Mucosa of descending colon (tissue), 3 donors: ENCODE measurements at regions not wholly inside any gene's neighbourhood (a gene's known extent, or its start where the extent isn't known, plus 50 kb on each side); places are given as distances from the start of the nearest gene placed in this dataset.

Source experiments
- ATAC-seq: fragments of 200-7000 bp; cut with Tn5 transposase; one replicate; pipeline ENCODE4 v1.9.1; 2020; ENCODE audit warnings: mild to moderate bottlenecking, moderate library complexity
- DNase-seq, 3 donors: peaks; one replicate each; pipeline ENCODE4 v3.0.0-alpha.2; 2020
- H3K36me3 ChIP-seq: fragments of 200-600 bp; one replicate; pipeline ENCODE4 v1.8.0; 2021; ENCODE audit warnings: low read depth, mild to moderate bottlenecking
- H3K4me1 ChIP-seq: fragments of 200-600 bp; one replicate; pipeline ENCODE4 v1.8.0; 2021; ENCODE audit warnings: low read depth, mild to moderate bottlenecking
- H3K4me3 ChIP-seq: fragments of 200-600 bp; one replicate; pipeline ENCODE4 v1.8.0; 2021; ENCODE audit warnings: mild to moderate bottlenecking
- H3K9me3 ChIP-seq: fragments of 200-600 bp; one replicate; pipeline ENCODE4 v1.8.0; 2021; ENCODE audit warnings: mild to moderate bottlenecking
- CTCF ChIP-seq: fragments of 200-600 bp; IDR thresholded peaks from one replicate; pipeline ENCODE4 v1.8.0; 2022; ENCODE audit warnings: antibody characterized with exemption, mild to moderate bottlenecking
- intact Hi-C, 2 donors: fragments of 100-400 bp; cut with DNase I in 1 of 2; cut with micrococcal nuclease in 1 of 2; formaldehyde crosslinking; loops; one replicate each; pipeline versions ENCODE4 v1.11.0 to v1.11.1; 2022; cut with DNase I, micrococcal nuclease
- donor health status: DM: no; HTN: no; CAD: no; lungs with moderate emphysema.
- donor health status: DM: no; HTN: no; CAD: no.
- donor health status: DM: no; HTN: yes; CAD: no.

GRCh38 chrX:39555431-39555830, 542.3 kb downstream of the BCOR start:
- DNase-seq (no peak), ATAC-seq (no peak)
- no peak overlapping the region for H3K4me3 ChIP-seq
- intact Hi-C loops, result no loop called here
- TF ChIP-seq CTCF, result no peak
- H3K4me1 ChIP-seq, result no peaks in the 10 kb centered on the region
- H3K9me3 ChIP-seq, result no peaks in the 10 kb centered on the region
- H3K36me3 ChIP-seq, result no peaks in the 10 kb centered on the region

- no peak for DNase-seq
- TF ChIP-seq CTCF, result no peak
- no peaks in the 10 kb centered on the region for H3K36me3 ChIP-seq
- no peak for ATAC-seq
- no peaks in the 10 kb centered on the region for H3K4me1 ChIP-seq
- intact Hi-C loops, result no loop called here
- H3K4me3 ChIP-seq, result no peak overlapping the region
- H3K9me3 ChIP-seq, result no peaks in the 10 kb centered on the region
These were observed 541.7 kb downstream of the BCOR start for GRCh38 chrX:39556056-39556455.

GRCh38 chrX:39559229-39559628, 538.5 kb downstream of the BCOR start:
- DNase-seq (no peak), ATAC-seq (no peak)
- H3K4me3 ChIP-seq, result no peak overlapping the region
- H3K36me3 ChIP-seq, result no peaks in the 10 kb centered on the region
- H3K4me1 ChIP-seq, result no peaks in the 10 kb centered on the region
- TF ChIP-seq CTCF, result no peak
- H3K9me3 ChIP-seq, result no peaks in the 10 kb centered on the region
- intact Hi-C loops, result no loop called here

GRCh38 chrX:39560271-39560670, 537.5 kb downstream of the BCOR start:
- H3K9me3 ChIP-seq, result no peaks in the 10 kb centered on the region
- TF ChIP-seq CTCF, result no peak
- H3K4me1 ChIP-seq, result no peaks in the 10 kb centered on the region
- H3K4me3 ChIP-seq, result no peak overlapping the region
- DNase-seq (no peak), ATAC-seq (no peak)
- intact Hi-C loops, result no loop called here
- no peaks in the 10 kb centered on the region for H3K36me3 ChIP-seq

GRCh38 chrX:39563178-39563577, 534.6 kb downstream of the BCOR start:
- no peak for TF ChIP-seq CTCF
- Histone ChIP-seq H3K4me1 (no peaks in the 10 kb centered on the region), H3K36me3 (no peaks in the 10 kb centered on the region), H3K4me3 (no peak overlapping the region), H3K9me3 (no peaks in the 10 kb centered on the region)
- intact Hi-C loops, result no loop called here
- DNase-seq (no peak), ATAC-seq (no peak)

- Histone ChIP-seq H3K4me1 (no peaks in the 10 kb centered on the region), H3K9me3 (no peaks in the 10 kb centered on the region), H3K4me3 (no peak overlapping the region), H3K36me3 (no peaks in the 10 kb centered on the region)
- intact Hi-C loops, result no loop called here
- no peak for DNase-seq
- no peak for ATAC-seq
- no peak for TF ChIP-seq CTCF
These were observed 533.0 kb downstream of the BCOR start for GRCh38 chrX:39564751-39565150.
